IMR-90 (cell line): ENCODE measurements at regions not wholly inside any gene's neighbourhood (a gene's known extent, or its start where the extent isn't known, plus 50 kb on each side); places are given as distances from the start of the nearest gene placed in this dataset.

Source experiments
- ATAC-seq: fragments of 200-7000 bp; cut with Tn5 transposase; 2 replicates; pipeline ENCODE4 v1.9.1; 2020; ENCODE audit warnings: low read depth, mild to moderate bottlenecking, moderate library complexity
- BruUV-seq: library from RNA; stranded (reverse); fragments of 400-500 nt; replicated peaks from 2 replicates; lab custom pipeline; 2021; lab: Mats Ljungman, UMichigan
- CTCF ChIA-PET: fragments of 300-600 bp; formaldehyde crosslinking; extraction: SDS; loops from one replicate; lab custom pipeline; 2021; ENCODE audit warnings: antibody characterized with exemption; lab: Yijun Ruan, JAX
- POLR2A ChIA-PET: fragments of 300-600 bp; sonication (Branson Sonifier 250); formaldehyde crosslinking; loops from one replicate; lab custom pipeline; 2022; ENCODE audit warnings: antibody characterized with exemption; ENCODE audit not compliant: unreplicated experiment; lab: Charles Lee
- DNase-seq: peaks from one replicate; pipeline ENCODE4 v3.0.0; 2013
- H2AFZ ChIP-seq: replicated peaks from 2 replicates; pipeline ENCODE3; 2013; ENCODE audit warnings: low read length, mild to moderate bottlenecking; ENCODE audit not compliant: poor library complexity
- H2AK5ac ChIP-seq: 2 replicates; pipeline ENCODE4 v1.6.1; 2013; ENCODE audit warnings: low read depth, low read length, inconsistent platforms
- H2AK9ac ChIP-seq: replicated peaks from 2 replicates; pipeline ENCODE3; 2013; ENCODE audit warnings: mild to moderate bottlenecking, low read depth, low read length, moderate library complexity; ENCODE audit not compliant: poor library complexity
- H2BK120ac ChIP-seq: 2 replicates; pipeline ENCODE4 v1.6.1; 2013; ENCODE audit warnings: low read depth, low read length, inconsistent platforms
- H2BK15ac ChIP-seq: 3 replicates; pipeline ENCODE4 v1.6.1; 2013; ENCODE audit warnings: low read depth, low read length, inconsistent platforms
- H2BK20ac ChIP-seq: 2 replicates; pipeline ENCODE4 v1.6.1; 2013; ENCODE audit warnings: low read depth, mild to moderate bottlenecking, inconsistent platforms, low read length, moderate library complexity
- H2BK5ac ChIP-seq: 2 replicates; pipeline ENCODE4 v1.6.1; 2013; ENCODE audit warnings: mild to moderate bottlenecking, low read depth, low read length, inconsistent platforms; ENCODE audit not compliant: poor library complexity, severe bottlenecking
- H3K14ac ChIP-seq: replicated peaks from 2 replicates; pipeline ENCODE4 v1.6.1; 2013; ENCODE audit warnings: low read depth, low read length, inconsistent platforms
- H3K18ac ChIP-seq: 2 replicates; pipeline ENCODE4 v1.6.1; 2013; ENCODE audit warnings: low read depth, low read length, control low read depth
- H3K23ac ChIP-seq: 2 replicates; pipeline ENCODE4 v1.6.1; 2013; ENCODE audit warnings: low read depth, low read length, inconsistent platforms
- H3K27ac ChIP-seq: 2 replicates; pipeline ENCODE4 v1.5.1; 2013; ENCODE audit warnings: mild to moderate bottlenecking, control low read depth, low read length; ENCODE audit not compliant: insufficient read depth
- H3K27me3 ChIP-seq: 2 replicates; pipeline ENCODE4 v1.6.1; 2013; ENCODE audit warnings: low read length; ENCODE audit not compliant: control insufficient read depth, insufficient read depth
- H3K36me3 ChIP-seq: 2 replicates; pipeline ENCODE4 v1.6.1; 2013; ENCODE audit warnings: low read length, mixed read lengths; ENCODE audit not compliant: control insufficient read depth, insufficient read depth
- H3K4ac ChIP-seq: 2 replicates; pipeline ENCODE4 v1.6.1; 2013; ENCODE audit warnings: low read depth, low read length, inconsistent platforms
- H3K4me1 ChIP-seq: 2 replicates; pipeline ENCODE4 v1.6.1; 2013; ENCODE audit warnings: low read length, mixed read lengths; ENCODE audit not compliant: control insufficient read depth, insufficient read depth
- H3K4me2 ChIP-seq: 2 replicates; pipeline ENCODE4 v1.6.1; 2013; ENCODE audit warnings: low read depth, mild to moderate bottlenecking, control low read depth, low read length, moderate library complexity
- H3K4me3 ChIP-seq: 2 replicates; pipeline ENCODE4 v1.5.1; 2013; ENCODE audit warnings: low read depth, mild to moderate bottlenecking, control low read depth, low read length, moderate library complexity; ENCODE audit not compliant: insufficient read depth
- H3K56ac ChIP-seq: 2 replicates; pipeline ENCODE4 v1.6.1; 2013; ENCODE audit warnings: low read length, inconsistent platforms; ENCODE audit not compliant: insufficient read depth; ENCODE audit errors: extremely low read depth
- H3K79me1 ChIP-seq, 2 experiments: 2 replicates each; pipeline ENCODE4 v1.6.1; 2013; ENCODE audit warnings: low read length in 2 of 2, inconsistent platforms in 1 of 2, low read depth in 1 of 2
- H3K9ac ChIP-seq: 2 replicates; pipeline ENCODE4 v1.6.1; 2013; ENCODE audit warnings: low read depth, low read length, control low read depth
- H3K9me1 ChIP-seq: 2 replicates; pipeline ENCODE4 v1.6.1; 2013; ENCODE audit warnings: low read length, inconsistent platforms; ENCODE audit not compliant: insufficient read depth
- H3K9me3 ChIP-seq: 2 replicates; pipeline ENCODE4 v1.6.1; 2013; ENCODE audit warnings: low read length; ENCODE audit not compliant: control insufficient read depth, insufficient read depth
- H4K20me1 ChIP-seq: 2 replicates; pipeline ENCODE4 v1.6.1; 2013; ENCODE audit warnings: low read length, inconsistent platforms; ENCODE audit not compliant: insufficient read depth
- H4K5ac ChIP-seq: 2 replicates; pipeline ENCODE4 v1.6.1; 2013; ENCODE audit warnings: mild to moderate bottlenecking, low read depth, low read length, control low read depth
- H4K8ac ChIP-seq, 2 experiments: 2 replicates each; pipeline ENCODE4 v1.6.1; 2013; ENCODE audit warnings: low read depth in 2 of 2, low read length in 2 of 2, control low read depth in 1 of 2, inconsistent platforms in 1 of 2
- H4K91ac ChIP-seq: 2 replicates; pipeline ENCODE4 v1.6.1; 2013; ENCODE audit warnings: low read depth, low read length, inconsistent platforms; ENCODE audit not compliant: insufficient read depth
- BHLHE40 ChIP-seq: fragments of 150-350 bp; IDR thresholded peaks from 2 replicates; pipeline ENCODE4 v1.6.1; 2016; ENCODE audit warnings: mild to moderate bottlenecking, low read depth, low read length
- CEBPB ChIP-seq: IDR thresholded peaks from 2 replicates; pipeline ENCODE4 v1.6.1; 2012; ENCODE audit warnings: low read depth, low read length, improper control_type of control experiment
- CHD1 ChIP-seq: IDR thresholded peaks from 2 replicates; pipeline ENCODE4 v1.6.1; 2012; ENCODE audit warnings: low read depth, low read length, improper control_type of control experiment
- FOS ChIP-seq: fragments of 150-350 bp; IDR thresholded peaks from 2 replicates; pipeline ENCODE4 v1.6.1; 2016; ENCODE audit warnings: low read depth, low read length
- MAFK ChIP-seq: IDR thresholded peaks from 2 replicates; pipeline ENCODE4 v1.6.1; 2012; ENCODE audit warnings: low read depth, low read length, improper control_type of control experiment
- MAZ ChIP-seq: IDR thresholded peaks from 2 replicates; pipeline ENCODE4 v1.6.1; 2012; ENCODE audit warnings: low read depth, mild to moderate bottlenecking, low read length, improper control_type of control experiment, moderate library complexity, borderline replicate concordance
- MXI1 ChIP-seq: IDR thresholded peaks from 2 replicates; pipeline ENCODE4 v1.6.1; 2012; ENCODE audit warnings: low read depth, mild to moderate bottlenecking, low read length, moderate library complexity, borderline replicate concordance
- NFE2L2 ChIP-seq: fragments of 150-350 bp; IDR thresholded peaks from 2 replicates; pipeline ENCODE4 v1.6.1; 2016; ENCODE audit warnings: low read depth, mild to moderate bottlenecking, low read length
- POLR2A ChIP-seq: IDR thresholded peaks from 2 replicates; pipeline ENCODE4 v1.6.1; 2012; ENCODE audit warnings: mild to moderate bottlenecking, low read depth, low read length
- RAD21 ChIP-seq: IDR thresholded peaks from 2 replicates; pipeline ENCODE4 v1.6.1; 2012; ENCODE audit warnings: low read length, improper control_type of control experiment
- RCOR1 ChIP-seq: IDR thresholded peaks from 2 replicates; pipeline ENCODE4 v1.6.1; 2012; ENCODE audit warnings: mild to moderate bottlenecking, low read length, improper control_type of control experiment; ENCODE audit not compliant: insufficient replicate concordance
- RFX5 ChIP-seq: IDR thresholded peaks from 2 replicates; pipeline ENCODE4 v1.8.0; 2012; ENCODE audit warnings: low read depth, mild to moderate bottlenecking, low read length, moderate library complexity
- SMC3 ChIP-seq: fragments of 150-350 bp; IDR thresholded peaks from 2 replicates; pipeline ENCODE4 v1.6.1; 2016; ENCODE audit warnings: low read depth, mild to moderate bottlenecking, antibody characterized with exemption, low read length, moderate library complexity
- USF2 ChIP-seq: fragments of 150-350 bp; IDR thresholded peaks from 2 replicates; pipeline ENCODE4 v1.6.1; 2017; ENCODE audit warnings: mild to moderate bottlenecking, antibody characterized with exemption, low read length, low read depth
- dilution Hi-C: fragments of 300-500 bp; cut with HindIII; formaldehyde crosslinking; loops from one replicate; pipeline ENCODE4 v1.14.3; 2018; ENCODE audit warnings: low sequenced_read_pairs; ENCODE audit not compliant: unreplicated experiment
- in situ Hi-C: fragments of 300-500 bp; cut with MboI; formaldehyde crosslinking; loops from 3 replicates; pipeline ENCODE4 v1.14.3; 2019; ENCODE audit warnings: low sequenced_read_pairs, inconsistent platforms, mixed read lengths
- intact Hi-C: fragments of 100-400 bp; cut with micrococcal nuclease; formaldehyde crosslinking; loops from 2 replicates; pipeline ENCODE4 v1.10.0; 2022
- TF ChIP-seq, protein P1 (sequence below): fragments of 150-350 bp; IDR thresholded peaks from 2 replicates; pipeline ENCODE4 v1.6.1; 2016; ENCODE audit warnings: low read depth, mild to moderate bottlenecking, low read length, moderate library complexity, borderline replicate concordance
- TF ChIP-seq, protein P2 (sequence below): conservative IDR thresholded peaks from 2 replicates; pipeline ENCODE4 v1.5.1; 2012; ENCODE audit warnings: mild to moderate bottlenecking, low read depth, low read length, improper control_type of control experiment

DNA sequence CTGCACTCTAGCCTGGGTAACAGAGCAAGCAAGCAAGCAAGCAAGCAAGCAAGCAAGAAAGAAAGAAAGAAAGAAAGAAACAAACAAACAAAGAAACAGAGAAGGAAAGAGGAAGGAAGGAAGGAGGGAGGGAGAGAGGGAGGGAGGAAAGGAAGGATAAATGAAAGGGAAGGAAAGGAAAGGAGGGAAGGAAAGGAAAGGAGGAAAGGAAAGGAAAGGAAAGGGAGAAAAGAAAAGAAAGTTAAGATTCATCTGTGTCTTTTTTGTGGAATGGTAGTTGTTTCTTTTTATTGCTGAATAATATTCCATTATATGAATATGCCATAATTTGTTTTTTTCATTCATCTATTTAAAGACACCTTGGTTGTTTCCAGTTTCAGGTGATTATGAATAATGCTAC, 506.9 kb upstream of the NAALADL2 start:
- ChIA-PET POLR2A (no interaction called here), CTCF (no interaction called here)
- no peak overlapping the region for H3K4ac ChIP-seq
- no peak overlapping the region for H3K27ac ChIP-seq
- TF ChIP-seq RAD21, result no peak
- no peak for TF ChIP-seq MXI1
- no peak for TF ChIP-seq USF2
- TF ChIP-seq RCOR1, result no peak
- no peak for TF ChIP-seq MAFK
- no peak for TF ChIP-seq BHLHE40
- TF ChIP-seq CEBPB, result no peak
- no peak for TF ChIP-seq MAZ
- TF ChIP-seq SMC3, result no peak
- TF ChIP-seq, protein P1, sequence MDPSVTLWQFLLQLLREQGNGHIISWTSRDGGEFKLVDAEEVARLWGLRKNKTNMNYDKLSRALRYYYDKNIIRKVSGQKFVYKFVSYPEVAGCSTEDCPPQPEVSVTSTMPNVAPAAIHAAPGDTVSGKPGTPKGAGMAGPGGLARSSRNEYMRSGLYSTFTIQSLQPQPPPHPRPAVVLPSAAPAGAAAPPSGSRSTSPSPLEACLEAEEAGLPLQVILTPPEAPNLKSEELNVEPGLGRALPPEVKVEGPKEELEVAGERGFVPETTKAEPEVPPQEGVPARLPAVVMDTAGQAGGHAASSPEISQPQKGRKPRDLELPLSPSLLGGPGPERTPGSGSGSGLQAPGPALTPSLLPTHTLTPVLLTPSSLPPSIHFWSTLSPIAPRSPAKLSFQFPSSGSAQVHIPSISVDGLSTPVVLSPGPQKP, result no peak
- TF ChIP-seq RFX5, result no peak
- TF ChIP-seq, protein P2, sequence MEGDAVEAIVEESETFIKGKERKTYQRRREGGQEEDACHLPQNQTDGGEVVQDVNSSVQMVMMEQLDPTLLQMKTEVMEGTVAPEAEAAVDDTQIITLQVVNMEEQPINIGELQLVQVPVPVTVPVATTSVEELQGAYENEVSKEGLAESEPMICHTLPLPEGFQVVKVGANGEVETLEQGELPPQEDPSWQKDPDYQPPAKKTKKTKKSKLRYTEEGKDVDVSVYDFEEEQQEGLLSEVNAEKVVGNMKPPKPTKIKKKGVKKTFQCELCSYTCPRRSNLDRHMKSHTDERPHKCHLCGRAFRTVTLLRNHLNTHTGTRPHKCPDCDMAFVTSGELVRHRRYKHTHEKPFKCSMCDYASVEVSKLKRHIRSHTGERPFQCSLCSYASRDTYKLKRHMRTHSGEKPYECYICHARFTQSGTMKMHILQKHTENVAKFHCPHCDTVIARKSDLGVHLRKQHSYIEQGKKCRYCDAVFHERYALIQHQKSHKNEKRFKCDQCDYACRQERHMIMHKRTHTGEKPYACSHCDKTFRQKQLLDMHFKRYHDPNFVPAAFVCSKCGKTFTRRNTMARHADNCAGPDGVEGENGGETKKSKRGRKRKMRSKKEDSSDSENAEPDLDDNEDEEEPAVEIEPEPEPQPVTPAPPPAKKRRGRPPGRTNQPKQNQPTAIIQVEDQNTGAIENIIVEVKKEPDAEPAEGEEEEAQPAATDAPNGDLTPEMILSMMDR, result no peak
- no peak for TF ChIP-seq FOS
- no peak for TF ChIP-seq CHD1
- no peak for TF ChIP-seq POLR2A
- no peak for TF ChIP-seq NFE2L2
- in situ Hi-C loops, result no loop called here
- no TSS peak for BruUV-seq
- no peak overlapping the region for H2BK5ac ChIP-seq
- H3K79me1 ChIP-seq, result no peaks in the 10 kb centered on the region
- H3K4me1 ChIP-seq, result no peaks in the 10 kb centered on the region
- no peak overlapping the region for H3K14ac ChIP-seq
- H2AK5ac ChIP-seq, result no peak overlapping the region
- H2AFZ ChIP-seq, result no peak overlapping the region
- no peak overlapping the region for H3K56ac ChIP-seq
- no peaks in the 10 kb centered on the region for H3K27me3 ChIP-seq
- H3K23ac ChIP-seq, result no peak overlapping the region
- H3K4me3 ChIP-seq, result no peak overlapping the region
- no peak overlapping the region for H3K9ac ChIP-seq
- H3K9me3 ChIP-seq, result peaks cover 3% of the 10 kb centered on the region; the same call in 1 of the 2 replicates
- intact Hi-C loops, result no loop called here
- dilution Hi-C loops, result no loop called here
- no peak overlapping the region for H2BK15ac ChIP-seq
- no peak overlapping the region for H2BK20ac ChIP-seq
- H4K5ac ChIP-seq, result no peak overlapping the region
- no peak overlapping the region for H4K91ac ChIP-seq
- ATAC-seq, result no peak
- H2BK120ac ChIP-seq, result no peak overlapping the region
- no peak overlapping the region for H4K8ac ChIP-seq
- H3K9me1 ChIP-seq, result no peaks in the 10 kb centered on the region
- H4K20me1 ChIP-seq, result no peaks in the 10 kb centered on the region
- no peak for DNase-seq
- no peak overlapping the region for H3K4me2 ChIP-seq
- no peak overlapping the region for H2AK9ac ChIP-seq
- H3K36me3 ChIP-seq, result no peaks in the 10 kb centered on the region
- H3K18ac ChIP-seq, result no peak overlapping the region
